NOMO-1 treated with dmso at 0.1 percent for 144 hours (cell line): ENCODE measurements at regions not wholly inside any gene's neighbourhood (a gene's known extent, or its start where the extent isn't known, plus 50 kb on each side); places are given as distances from the start of the nearest gene placed in this dataset.
"Not testable (repeated sequence)": the region's sequence is repeated elsewhere in the genome, so short reads cannot be mapped to it uniquely, and the experiment has no call there.

Experiments used
- DNase-seq: peaks from one replicate; lab custom pipeline; 2025; ENCODE audit not compliant: unreplicated experiment; lab: John Stamatoyannopoulos, UW

GRCh38 chr16:26493751-26494150 is 573.0 kb upstream of the C16orf82 start:
- DNase-seq, result no peak

DNA sequence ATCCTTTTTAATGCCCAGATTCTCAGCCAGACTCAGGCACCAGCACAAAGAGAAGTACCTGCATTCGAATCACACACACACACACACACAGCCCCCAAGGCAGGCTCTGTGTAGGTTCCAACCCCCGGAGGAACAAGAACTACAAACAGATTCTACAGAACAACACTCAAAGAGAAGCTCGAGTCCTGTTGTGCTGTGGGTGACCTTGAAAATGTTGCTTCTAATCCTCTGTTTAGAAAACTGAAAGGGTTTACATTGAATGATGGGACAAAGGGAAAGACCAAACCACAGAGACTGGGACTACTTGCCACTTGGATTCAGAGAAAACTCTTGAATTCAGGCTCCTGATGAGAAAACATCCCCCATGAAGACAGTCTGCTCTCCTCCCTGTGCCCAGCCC is 568.8 kb upstream of the C16orf82 start:
- DNase-seq, result no peak

DNA sequence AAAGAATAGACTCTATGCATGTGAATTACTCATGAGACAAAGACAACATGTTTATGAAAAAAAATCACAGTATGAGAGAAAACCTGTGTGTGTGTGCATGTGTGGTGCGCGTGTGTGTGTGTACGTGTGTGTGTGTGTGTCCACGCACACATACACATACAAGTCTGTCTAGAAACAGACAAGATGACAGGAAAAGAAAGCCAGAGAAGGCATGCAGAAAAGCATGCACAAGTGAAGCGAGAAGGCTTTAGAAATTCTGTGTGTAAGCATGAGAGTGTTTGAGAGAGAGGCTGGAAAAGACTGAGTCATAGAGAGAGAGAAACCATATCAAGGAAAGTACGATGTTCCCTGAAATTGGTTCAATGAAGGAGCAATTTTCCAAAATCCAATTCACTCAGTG is 566.4 kb upstream of the C16orf82 start:
- DNase-seq, result no peak

DNA sequence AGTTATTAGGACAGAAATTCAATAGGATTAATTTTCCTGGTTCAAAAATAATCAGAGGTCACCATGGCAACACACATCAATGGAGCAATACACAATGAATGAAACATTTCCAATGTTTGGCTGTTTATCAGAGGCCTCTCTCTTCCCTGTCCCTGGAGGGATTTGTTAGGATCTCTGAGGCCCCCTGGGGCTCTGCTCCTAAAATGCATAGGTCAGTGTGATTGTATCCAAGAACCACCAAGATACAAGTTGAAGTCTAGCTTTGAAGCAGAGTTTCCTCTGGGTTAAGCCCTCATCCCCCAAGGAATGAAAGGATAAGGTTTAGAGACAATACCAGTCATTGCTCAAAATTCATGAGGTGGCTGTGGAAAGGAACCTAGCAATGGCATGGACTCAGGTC is 561.2 kb upstream of the C16orf82 start:
- no peak for DNase-seq

- DNase-seq, result not testable (repeated sequence)
These were observed 557.8 kb upstream of the C16orf82 start for GRCh38 chr16:26508946-26509345.

GRCh38 chr16:26510924-26511323 is 555.8 kb upstream of the C16orf82 start:
- no peak for DNase-seq

DNA sequence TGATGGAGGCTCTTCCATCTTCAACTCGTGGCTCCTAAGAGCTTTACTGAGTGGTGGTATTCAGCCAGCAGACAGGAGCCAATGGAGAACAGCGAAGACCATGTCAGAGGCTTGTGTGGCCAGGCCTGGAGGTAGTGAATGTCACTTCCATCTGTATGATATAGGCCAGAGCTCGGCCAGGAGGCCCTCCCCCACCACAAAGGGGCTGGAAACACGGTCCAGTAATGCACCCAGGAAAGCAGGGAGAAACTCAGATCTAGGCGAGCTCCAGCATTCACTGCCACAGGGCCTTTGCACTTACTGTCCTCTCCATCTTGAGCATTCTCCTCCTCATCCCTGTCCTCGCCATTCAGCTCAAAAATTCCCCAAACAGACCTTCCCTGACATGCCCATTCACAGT is 555.3 kb upstream of the C16orf82 start:
- DNase-seq, result no peak

GRCh38 chr16:26521626-26522025 is 545.1 kb upstream of the C16orf82 start:
- DNase-seq, result no peak

- DNase-seq, result no peak
These were observed 542.4 kb upstream of the C16orf82 start for GRCh38 chr16:26524281-26524680.

DNA sequence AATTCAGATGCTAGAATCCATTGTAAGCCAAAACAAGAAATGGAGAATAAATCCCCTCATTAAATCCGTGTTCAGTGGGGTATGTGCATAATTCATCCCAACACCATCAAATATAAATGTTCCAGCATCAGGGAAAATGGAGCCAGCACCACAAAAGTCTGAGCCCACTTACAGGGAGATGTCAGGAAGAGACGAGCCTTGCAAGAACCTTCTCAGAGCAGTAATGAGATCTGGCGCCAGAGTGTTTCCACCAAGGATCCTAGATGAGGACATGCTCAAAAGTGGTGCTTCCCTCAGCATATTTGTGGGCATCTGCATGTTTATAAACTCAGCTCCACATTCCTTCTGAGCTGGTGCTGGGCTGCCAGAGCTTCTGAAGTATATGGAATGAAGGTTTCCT is 541.9 kb upstream of the C16orf82 start:
- DNase-seq, result no peak

GRCh38 chr16:26525856-26526255 is 540.9 kb upstream of the C16orf82 start:
- no peak for DNase-seq

DNA sequence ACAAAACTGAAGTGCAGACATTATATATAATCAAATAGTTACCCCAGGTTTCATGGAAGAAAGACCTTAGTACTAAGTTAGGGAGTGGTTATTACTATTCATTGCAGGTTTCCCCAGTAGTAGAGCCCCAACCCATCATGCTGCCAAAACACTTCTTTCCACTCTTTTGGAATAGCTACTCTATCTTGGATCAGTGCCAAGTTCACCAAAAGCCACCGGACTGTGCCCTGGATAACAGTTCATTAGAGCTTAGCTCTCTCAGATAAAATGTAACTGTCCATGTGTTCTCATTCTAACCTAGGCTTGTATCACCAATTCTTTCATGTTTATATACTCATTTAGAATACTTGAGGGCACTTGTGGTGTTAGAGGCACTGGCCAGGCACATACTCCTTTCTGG is 540.1 kb upstream of the C16orf82 start:
- DNase-seq, result no peak

DNA sequence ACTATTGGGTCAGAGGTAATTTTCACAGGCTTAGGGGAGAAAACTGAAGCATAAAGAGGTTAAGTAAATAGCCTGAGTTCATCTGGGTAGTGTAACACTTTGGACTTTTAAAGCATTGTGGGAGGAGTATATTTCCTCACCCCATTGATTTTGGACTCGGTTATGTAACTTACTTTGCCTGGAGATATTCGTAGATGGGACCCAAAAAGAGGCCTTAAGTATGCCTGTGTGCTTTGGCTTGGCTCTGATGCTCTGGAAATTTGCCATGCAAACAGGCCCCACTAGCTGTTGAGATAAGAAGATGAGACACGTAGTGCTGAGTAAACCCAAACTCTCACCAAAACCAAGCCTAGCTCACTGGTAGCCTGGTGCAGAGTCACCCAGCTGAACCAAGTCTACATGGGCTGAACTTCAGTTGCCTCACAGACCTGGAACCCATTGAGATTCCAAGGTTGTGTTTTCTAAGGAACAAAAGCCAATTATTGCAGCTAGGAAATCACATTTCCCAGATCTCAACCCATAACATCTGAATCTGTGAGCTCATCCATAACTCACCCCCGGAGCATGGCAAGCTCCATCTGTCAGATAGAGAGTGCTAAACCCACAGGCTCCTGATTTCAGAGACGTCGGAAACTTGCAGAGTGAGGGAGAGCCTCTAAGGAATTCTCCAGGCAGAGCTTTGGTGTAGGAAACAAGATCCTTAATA is 536.0 kb upstream of the C16orf82 start:
- no peak for DNase-seq

GRCh38 chr16:26531290-26531730 is 535.4 kb upstream of the C16orf82 start:
- no peak for DNase-seq

- no peak for DNase-seq
These were observed 534.3 kb upstream of the C16orf82 start for GRCh38 chr16:26532456-26532855.

DNA sequence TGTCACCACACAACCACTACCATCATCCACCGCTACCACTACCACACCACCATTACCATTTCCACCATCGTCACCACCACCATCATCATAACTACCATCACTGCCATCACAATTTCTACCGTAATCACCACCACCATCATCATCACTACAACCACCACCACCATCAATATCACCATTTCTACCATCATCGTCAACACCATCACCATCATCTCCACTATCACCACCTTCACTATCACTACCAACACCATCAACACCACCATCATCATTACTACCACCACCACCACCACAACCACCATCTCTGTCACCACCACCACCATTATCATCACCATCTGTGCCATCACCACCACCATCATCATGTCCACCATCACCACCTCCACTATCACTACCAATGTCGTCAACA is 524.5 kb upstream of the C16orf82 start:
- no peak for DNase-seq

GRCh38 chr16:26546573-26546972 is 520.2 kb upstream of the C16orf82 start:
- DNase-seq, result no peak

- no peak for DNase-seq
These were observed 519.0 kb upstream of the C16orf82 start for GRCh38 chr16:26547681-26548080.

DNA sequence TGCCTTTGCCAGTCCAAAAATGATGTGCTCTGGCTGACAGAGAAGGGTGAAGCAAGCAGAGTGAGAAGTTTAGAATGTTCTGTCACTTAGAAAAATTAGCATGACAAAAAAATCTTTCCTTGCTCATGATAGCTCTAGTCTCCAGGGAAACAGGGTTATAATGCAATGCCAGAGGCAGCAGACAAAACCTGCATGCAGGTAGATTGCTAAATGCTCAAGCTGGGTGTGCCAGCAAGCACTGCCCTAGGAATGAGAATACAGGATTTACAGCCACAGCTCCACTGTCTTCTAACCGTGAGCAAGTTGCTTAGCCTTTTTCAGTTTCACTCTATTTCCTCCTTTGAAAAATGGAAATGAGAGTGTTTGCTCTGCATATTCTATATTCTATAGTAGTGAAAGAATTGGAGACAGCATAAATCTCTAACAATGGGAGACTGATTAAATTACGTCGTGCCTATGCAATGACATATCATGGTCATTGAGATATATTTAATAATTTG is 516.6 kb upstream of the C16orf82 start:
- DNase-seq, result no peak

- no peak for DNase-seq
These were observed 512.7 kb upstream of the C16orf82 start for GRCh38 chr16:26554030-26554429.

DNA sequence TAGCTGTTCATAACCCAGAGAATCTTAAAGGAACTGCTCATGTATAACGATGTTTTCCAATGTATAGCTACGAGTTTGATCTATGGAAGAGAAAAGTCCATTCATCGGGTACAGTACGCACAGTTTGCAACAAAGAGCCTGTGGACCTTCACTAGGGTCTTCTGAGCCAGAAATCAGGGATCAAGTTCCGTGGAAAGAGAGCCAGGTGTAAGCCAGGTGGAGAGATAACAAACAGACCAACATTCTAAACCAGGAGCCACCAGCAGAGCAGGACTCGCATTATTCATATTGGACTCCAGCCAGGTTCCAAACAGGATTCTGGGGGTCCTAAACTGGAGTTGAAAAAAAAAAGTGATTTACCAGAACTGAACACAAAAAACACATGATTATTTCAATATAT is 505.4 kb upstream of the C16orf82 start:
- no peak for DNase-seq

- DNase-seq, result no peak
These were observed 503.7 kb upstream of the C16orf82 start for GRCh38 chr16:26563018-26563417.

DNA sequence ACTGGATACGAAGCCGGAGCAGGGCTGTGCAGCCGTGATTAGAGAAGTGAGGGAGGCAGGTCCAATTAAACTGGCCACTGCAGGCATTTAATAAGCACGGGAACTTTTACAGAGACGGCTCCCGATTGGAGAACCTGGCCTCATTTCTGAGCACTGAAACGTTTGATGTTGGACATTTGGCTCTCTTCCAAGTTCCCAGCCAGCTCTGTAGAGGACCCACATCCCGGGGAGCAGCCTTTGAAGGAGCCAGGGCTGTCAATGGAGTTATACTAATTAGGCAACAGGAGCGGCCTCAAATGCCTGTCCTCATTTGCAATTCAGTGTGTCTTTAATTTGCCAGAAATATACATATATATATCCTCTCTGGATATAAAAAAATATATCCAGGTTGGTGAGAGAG is 499.4 kb upstream of the C16orf82 start:
- DNase-seq, result no peak
